ENCODE measurements at regions not wholly inside any gene's neighbourhood (a gene's known extent, or its start where the extent isn't known, plus 50 kb on each side); places are given as distances from the start of the nearest gene placed in this dataset.

DNA sequence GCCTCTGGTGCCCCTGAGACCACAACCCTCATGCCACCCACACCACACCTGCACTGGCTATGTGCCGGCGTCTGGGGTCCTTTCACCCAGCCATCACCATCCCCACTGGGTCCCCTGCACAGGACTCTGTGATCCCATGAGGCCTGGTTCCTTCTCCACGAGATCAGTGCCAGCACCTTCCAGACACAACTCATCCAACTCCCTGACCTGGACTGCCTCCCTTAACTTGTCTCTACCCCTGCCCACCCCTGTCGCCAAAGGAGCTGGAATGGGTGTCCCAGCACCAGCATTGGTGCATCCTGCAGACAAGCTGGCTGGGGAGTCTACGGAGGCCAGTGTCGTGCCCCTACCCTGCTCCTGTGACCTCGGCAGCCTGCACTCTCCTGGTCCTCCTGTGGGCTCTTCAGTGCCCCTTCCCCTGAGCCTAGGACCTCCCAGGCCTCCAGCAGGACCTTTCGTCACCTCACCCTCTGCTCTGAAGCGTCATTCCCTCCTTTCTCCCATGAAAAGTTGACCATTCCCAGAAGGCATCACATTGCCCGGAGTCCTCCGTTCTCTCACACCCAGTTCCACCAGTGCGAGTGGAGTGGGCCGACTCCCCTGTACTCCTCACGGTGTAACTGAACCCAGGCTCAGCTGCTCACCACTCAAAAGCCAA lies 87.7 kb downstream of the NSUN2 start:
- Histone ChIP-seq H3K36me3 (replicated peaks in 1 of 2) (no peaks in the 10 kb centered on the region), H3K27me3 (no peaks in the 10 kb centered on the region), H3K9me3 (replicated peaks in 1 of 3) (no peaks in the 10 kb centered on the region), H3K4me1 (replicated peaks in 1 of 2) (no peaks in the 10 kb centered on the region), H3K27ac (no peak overlapping the region), H3K4me3 (no peak overlapping the region)
- WGBS, 4 donors: 79 to 86% (median 83%) methylated on average over 13 to 14 of the region's 14 CpGs
- intact Hi-C loops (cut with DNase I): no loop called here
- TF ChIP-seq, protein P1, sequence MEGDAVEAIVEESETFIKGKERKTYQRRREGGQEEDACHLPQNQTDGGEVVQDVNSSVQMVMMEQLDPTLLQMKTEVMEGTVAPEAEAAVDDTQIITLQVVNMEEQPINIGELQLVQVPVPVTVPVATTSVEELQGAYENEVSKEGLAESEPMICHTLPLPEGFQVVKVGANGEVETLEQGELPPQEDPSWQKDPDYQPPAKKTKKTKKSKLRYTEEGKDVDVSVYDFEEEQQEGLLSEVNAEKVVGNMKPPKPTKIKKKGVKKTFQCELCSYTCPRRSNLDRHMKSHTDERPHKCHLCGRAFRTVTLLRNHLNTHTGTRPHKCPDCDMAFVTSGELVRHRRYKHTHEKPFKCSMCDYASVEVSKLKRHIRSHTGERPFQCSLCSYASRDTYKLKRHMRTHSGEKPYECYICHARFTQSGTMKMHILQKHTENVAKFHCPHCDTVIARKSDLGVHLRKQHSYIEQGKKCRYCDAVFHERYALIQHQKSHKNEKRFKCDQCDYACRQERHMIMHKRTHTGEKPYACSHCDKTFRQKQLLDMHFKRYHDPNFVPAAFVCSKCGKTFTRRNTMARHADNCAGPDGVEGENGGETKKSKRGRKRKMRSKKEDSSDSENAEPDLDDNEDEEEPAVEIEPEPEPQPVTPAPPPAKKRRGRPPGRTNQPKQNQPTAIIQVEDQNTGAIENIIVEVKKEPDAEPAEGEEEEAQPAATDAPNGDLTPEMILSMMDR (IDR thresholded peaks at IDR 0.05): no peak
- no peak for TF ChIP-seq POLR2A (IDR thresholded peaks at IDR 0.05)
- DNase-seq: no peak

DNA sequence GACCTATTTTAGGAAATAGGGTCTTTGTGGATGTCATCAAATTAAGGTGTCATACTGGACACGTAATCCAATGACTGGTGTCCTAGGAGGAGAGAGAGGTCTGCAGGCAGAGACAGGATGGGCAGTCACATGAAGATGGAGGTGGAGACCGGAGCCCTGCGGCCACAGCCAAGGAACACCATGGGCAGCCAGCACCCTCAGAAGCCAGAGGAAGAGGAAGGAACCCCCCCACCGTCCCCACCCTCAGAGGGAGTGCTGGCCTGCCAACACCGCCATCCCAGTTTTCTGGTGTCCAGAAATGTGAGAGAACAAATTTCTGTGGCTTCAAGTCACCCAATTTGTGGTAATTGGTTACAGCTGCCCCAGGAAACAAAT lies 88.3 kb downstream of the NSUN2 start:
- TF ChIP-seq, protein P1 (IDR thresholded peaks at IDR 0.05): no peak
- TF ChIP-seq POLR2A (IDR thresholded peaks at IDR 0.05): no peak
- Histone ChIP-seq H3K9me3 (replicated peaks in 1 of 3) (no peaks in the 10 kb centered on the region), H3K27me3 (no peaks in the 10 kb centered on the region), H3K4me1 (replicated peaks in 1 of 2) (no peaks in the 10 kb centered on the region), H3K36me3 (replicated peaks in 1 of 2) (no peaks in the 10 kb centered on the region), H3K27ac (no peak overlapping the region), H3K4me3 (no peak overlapping the region)
- no peak for DNase-seq
- 64 to 91% (median 73%) methylated on average over 2 to 5 of the region's 5 CpGs for WGBS, 4 donors
- intact Hi-C loops (cut with DNase I): no loop called here

Measured in adrenal gland (tissue), 9 donors.